Activated CD4-positive, alpha-beta T cell treated with anti-CD3 and anti-CD28 coated beads for 36 hours (primary cell): ENCODE measurements at regions not wholly inside any gene's neighbourhood (a gene's known extent, or its start where the extent isn't known, plus 50 kb on each side); places are given as distances from the start of the nearest gene placed in this dataset.

Experiments used
- ATAC-seq: fragments of 200-7000 bp; cut with Tn5 transposase; one replicate; pipeline ENCODE4 v1.10.0; 2021; ENCODE audit warnings: mild to moderate bottlenecking, moderate library complexity
- CTCF ChIA-PET: fragments of 350-600 bp; sonication (Branson Sonifier 250); formaldehyde crosslinking; loops from one replicate; lab custom pipeline; 2021; ENCODE audit warnings: antibody characterized with exemption; lab: Charles Lee
- POLR2A ChIA-PET: fragments of 350-600 bp; sonication (Branson Sonifier 250); formaldehyde crosslinking; loops from one replicate; lab custom pipeline; 2021; ENCODE audit warnings: antibody characterized with exemption, inconsistent platforms; lab: Charles Lee
- DNase-seq: peaks from one replicate; pipeline ENCODE4 v3.0.0-alpha.2; 2020
- H3K27ac Mint-ChIP-seq: one replicate; pipeline ENCODE4 v1.8.0; 2021; ENCODE audit warnings: mixed read lengths
- H3K27me3 Mint-ChIP-seq: one replicate; pipeline ENCODE4 v1.8.0; 2021; ENCODE audit warnings: mixed read lengths
- H3K36me3 Mint-ChIP-seq: one replicate; pipeline ENCODE4 v1.8.0; 2021; ENCODE audit warnings: low read depth, mixed read lengths
- H3K4me1 Mint-ChIP-seq: one replicate; pipeline ENCODE4 v1.8.0; 2021; ENCODE audit warnings: mixed read lengths
- H3K4me3 Mint-ChIP-seq: one replicate; pipeline ENCODE4 v1.8.0; 2021; ENCODE audit warnings: mild to moderate bottlenecking, moderate library complexity, mixed read lengths
- H3K9me3 Mint-ChIP-seq: one replicate; pipeline ENCODE4 v1.8.0; 2021; ENCODE audit warnings: low read depth, mixed read lengths
- intact Hi-C, 2 experiments: fragments of 100-400 bp; cut with DNase I in 1 of 2; cut with micrococcal nuclease in 1 of 2; formaldehyde crosslinking; loops; one replicate each; pipeline versions ENCODE4 v1.14.2 to v1.15.1; 2022 to 2024; cut with DNase I, micrococcal nuclease

DNA sequence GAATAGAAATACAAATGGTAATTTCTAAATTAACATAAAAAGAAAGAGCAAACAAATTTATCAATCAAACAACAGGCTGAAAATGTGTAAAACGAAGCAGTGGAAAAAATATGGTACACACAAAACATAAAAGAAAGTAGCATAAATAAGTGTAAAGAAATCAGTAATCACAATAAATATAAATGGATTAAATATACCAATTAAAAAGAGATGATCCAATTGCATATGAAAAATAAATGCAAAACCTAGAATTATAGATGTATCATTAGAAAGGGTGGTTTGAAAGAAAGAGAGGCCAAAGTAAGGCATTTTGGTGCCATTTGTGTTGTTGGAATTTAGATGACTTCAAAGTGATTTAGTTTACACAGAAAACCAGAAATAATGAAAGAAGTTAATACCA, 202.2 kb downstream of the PTBP2 start:
- no peak for ATAC-seq
- H3K36me3 Mint-ChIP-seq = no peaks in the 10 kb centered on the region
- H3K9me3 Mint-ChIP-seq = peaks cover 16% of the 10 kb centered on the region
- CTCF ChIA-PET = no interaction called here
- no peaks in the 10 kb centered on the region for H3K4me1 Mint-ChIP-seq
- H3K4me3 Mint-ChIP-seq = no peak overlapping the region
- no peak for DNase-seq
- no peaks in the 10 kb centered on the region for H3K27me3 Mint-ChIP-seq
- POLR2A ChIA-PET = no interaction called here
- intact Hi-C loops = no loop called here
- no peak overlapping the region for H3K27ac Mint-ChIP-seq

DNA sequence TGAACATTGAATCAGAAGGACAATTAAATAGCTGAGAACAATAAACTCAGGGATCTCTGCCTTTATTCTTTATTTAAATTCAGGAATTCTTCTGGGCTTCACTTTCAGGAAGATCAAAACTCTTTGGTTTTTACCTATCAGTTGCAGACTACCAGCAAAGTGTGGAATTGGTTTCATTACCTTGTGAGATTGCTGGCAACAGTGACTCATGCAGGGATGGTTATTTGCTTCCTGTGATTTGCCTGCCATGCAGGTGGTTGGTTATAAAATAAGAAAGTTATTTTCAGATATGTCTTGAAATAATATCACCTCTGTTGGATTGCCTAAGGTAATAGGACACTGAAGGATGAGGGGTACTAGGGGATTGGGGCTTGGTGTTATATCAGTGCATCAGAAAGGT, 204.6 kb downstream of the PTBP2 start:
- Mint-ChIP-seq H3K9me3 (peaks cover 15% of the 10 kb centered on the region), H3K4me1 (no peaks in the 10 kb centered on the region), H3K27ac (no peak overlapping the region), H3K27me3 (no peaks in the 10 kb centered on the region), H3K36me3 (no peaks in the 10 kb centered on the region), H3K4me3 (no peak overlapping the region)
- ChIA-PET POLR2A (no interaction called here), CTCF (no interaction called here)
- no peak for DNase-seq
- intact Hi-C loops = no loop called here
- ATAC-seq = no peak

DNA sequence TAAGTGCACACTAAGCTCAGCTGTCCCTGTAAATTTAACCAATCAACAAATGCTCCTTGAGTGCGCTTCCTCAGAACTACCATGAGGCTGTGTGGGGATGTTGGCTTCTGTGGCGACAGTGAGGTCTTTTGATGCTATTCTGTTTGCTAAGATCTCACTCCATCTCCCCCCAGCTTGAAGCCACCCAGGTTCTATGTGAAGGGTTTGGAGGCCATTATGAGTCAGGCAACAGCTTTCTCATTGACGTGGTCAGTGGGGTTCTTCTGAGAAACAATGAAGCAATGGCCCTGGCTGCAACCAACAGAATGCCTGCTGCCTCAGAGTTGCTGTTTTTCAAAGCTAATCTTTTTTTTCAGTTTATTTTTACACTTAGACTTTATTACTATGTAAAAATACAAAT, 205.5 kb downstream of the PTBP2 start:
- H3K4me3 Mint-ChIP-seq = no peak overlapping the region
- CTCF ChIA-PET = interaction anchor here (0.6 kb wide), 1 partner anchor 113 kb away, joined by 3 read pairs; no protein-coding TSS in a partner anchor
- intact Hi-C loops = no loop called here
- H3K4me1 Mint-ChIP-seq = no peaks in the 10 kb centered on the region
- no peak overlapping the region for H3K27ac Mint-ChIP-seq
- H3K9me3 Mint-ChIP-seq = peaks cover 12% of the 10 kb centered on the region
- H3K27me3 Mint-ChIP-seq = no peaks in the 10 kb centered on the region
- POLR2A ChIA-PET = no interaction called here
- no peaks in the 10 kb centered on the region for H3K36me3 Mint-ChIP-seq
- DNase-seq (peak; percentile 4), ATAC-seq (no peak)

DNA sequence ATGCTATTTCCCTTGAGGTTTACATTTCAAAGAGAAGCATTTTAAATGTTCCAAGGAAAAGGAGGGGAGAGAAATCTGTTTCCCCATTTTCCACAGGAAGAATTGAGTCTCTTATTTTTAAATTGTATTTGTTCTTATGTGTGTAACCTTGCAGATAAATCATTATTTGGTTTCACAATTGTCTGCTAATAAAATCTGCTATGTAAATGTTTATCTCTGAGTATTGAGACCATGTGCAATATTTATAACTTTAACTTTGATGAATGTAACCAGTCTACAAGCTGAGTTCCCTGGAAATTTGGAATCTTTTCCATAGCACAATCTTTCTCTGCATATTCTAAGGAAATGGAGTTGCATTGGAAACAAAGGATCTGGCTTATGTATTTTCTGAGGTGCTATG, 209.6 kb downstream of the PTBP2 start:
- POLR2A ChIA-PET = no interaction called here
- no peak overlapping the region for H3K27ac Mint-ChIP-seq
- ATAC-seq (no peak), DNase-seq (no peak)
- H3K4me1 Mint-ChIP-seq = no peaks in the 10 kb centered on the region
- CTCF ChIA-PET = no interaction called here
- no peaks in the 10 kb centered on the region for H3K9me3 Mint-ChIP-seq
- no peaks in the 10 kb centered on the region for H3K36me3 Mint-ChIP-seq
- no peak overlapping the region for H3K4me3 Mint-ChIP-seq
- H3K27me3 Mint-ChIP-seq = no peaks in the 10 kb centered on the region
- intact Hi-C loops = no loop called here

DNA sequence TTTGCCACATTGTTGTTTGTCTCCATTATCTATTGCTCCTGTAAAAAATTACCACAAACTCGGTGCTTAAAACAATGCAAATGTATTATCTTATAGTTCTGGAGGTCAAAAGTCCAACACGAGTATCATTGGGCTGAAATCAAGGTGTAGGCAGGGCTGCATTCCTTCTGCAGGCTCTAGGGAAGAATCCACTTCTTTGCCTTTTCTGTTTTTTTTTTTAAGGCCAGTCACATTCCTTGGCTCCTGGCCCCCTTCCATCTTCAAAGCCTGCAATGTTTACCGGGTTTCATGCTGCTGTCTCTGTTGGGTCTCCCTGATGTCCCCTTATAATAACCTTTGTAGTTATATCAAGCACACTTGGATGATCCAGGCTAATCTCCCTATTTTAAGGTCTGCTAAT, 212.7 kb downstream of the PTBP2 start:
- Mint-ChIP-seq H3K4me1 (no peaks in the 10 kb centered on the region), H3K27me3 (no peaks in the 10 kb centered on the region), H3K4me3 (no peak overlapping the region), H3K9me3 (no peaks in the 10 kb centered on the region), H3K27ac (no peak overlapping the region), H3K36me3 (no peaks in the 10 kb centered on the region)
- POLR2A ChIA-PET = no interaction called here
- DNase-seq = no peak
- intact Hi-C loops = no loop called here
- CTCF ChIA-PET = no interaction called here
- ATAC-seq = no peak

DNA sequence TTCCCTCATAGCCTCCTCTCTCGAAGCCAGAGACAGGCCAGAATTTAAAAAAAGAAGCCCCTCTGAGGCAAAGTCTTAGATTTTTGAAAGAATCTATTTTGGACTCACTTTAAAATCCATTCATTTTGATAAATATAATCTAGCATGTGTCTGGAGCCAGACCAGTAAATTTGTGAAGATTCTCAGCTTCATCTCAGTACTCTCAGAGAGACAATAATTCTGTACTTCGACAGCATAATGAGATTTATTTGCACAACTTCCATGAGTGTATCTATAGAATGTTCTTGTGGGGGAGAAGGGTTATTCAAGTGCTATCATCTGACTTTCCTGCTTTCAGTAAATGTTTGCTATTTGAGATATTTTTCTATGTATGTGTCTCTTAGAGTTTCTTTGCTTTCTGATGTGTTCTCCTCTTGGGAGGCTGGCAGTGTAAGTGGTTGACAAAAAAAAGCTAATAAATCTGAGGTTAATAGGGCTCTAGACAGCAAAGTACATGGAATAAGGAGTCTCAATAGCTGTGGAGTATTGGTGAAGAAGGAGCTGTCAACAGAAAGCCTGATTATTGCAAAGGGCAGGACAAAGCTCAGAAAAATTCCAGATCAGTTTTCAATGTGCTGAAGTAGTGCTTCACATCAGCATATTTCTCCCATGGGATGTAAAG, 223.0 kb downstream of the PTBP2 start:
- ChIA-PET POLR2A (no interaction called here), CTCF (interaction anchor here (1.1 kb wide), 1 partner anchor 33 kb away, joined by 4 read pairs; no protein-coding TSS in a partner anchor)
- Mint-ChIP-seq H3K36me3 (no peaks in the 10 kb centered on the region), H3K27ac (no peak overlapping the region), H3K9me3 (no peaks in the 10 kb centered on the region), H3K4me1 (no peaks in the 10 kb centered on the region), H3K4me3 (no peak overlapping the region), H3K27me3 (peaks cover 9% of the 10 kb centered on the region)
- no peak for DNase-seq
- ATAC-seq = no peak
- intact Hi-C loops = no loop called here

DNA sequence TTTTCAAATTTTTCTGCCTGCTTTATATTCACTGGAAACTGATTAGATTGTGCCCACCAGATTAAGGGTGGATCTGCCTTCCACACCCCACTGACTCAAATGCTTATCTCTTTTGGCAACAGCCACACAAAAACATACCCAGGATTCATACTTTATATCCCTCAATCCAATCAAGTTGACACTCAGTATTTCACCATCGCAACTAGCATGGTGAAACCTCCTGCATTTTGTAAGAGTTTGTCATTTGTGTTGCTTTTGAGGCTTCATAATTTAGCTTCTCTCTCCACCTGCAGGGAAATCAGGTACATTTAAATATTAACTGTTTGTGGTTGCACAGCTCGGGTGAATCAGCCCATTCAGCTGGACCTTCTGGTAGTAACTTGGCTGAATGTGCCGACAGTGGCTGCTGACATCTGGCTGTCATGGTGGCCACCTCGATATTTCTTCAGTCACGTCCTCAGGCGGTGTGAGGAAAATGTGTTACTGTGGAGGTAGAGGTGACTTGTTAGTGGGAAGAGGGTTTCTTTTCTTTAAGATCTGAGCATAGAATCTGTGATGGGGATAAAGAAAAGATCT, 224.0 kb downstream of the PTBP2 start:
- no peaks in the 10 kb centered on the region for H3K9me3 Mint-ChIP-seq
- ChIA-PET POLR2A (no interaction called here), CTCF (interaction anchor here (0.7 to 1.2 kb wide), 3 partner anchors 23 to 613 kb away, joined by 3 to 4 read pairs (median 3); no protein-coding TSS in a partner anchor)
- H3K36me3 Mint-ChIP-seq = no peaks in the 10 kb centered on the region
- no peaks in the 10 kb centered on the region for H3K4me1 Mint-ChIP-seq
- H3K4me3 Mint-ChIP-seq = no peak overlapping the region
- no peak for ATAC-seq
- peaks cover 9% of the 10 kb centered on the region for H3K27me3 Mint-ChIP-seq
- no peak for DNase-seq
- intact Hi-C loops = no loop called here
- no peak overlapping the region for H3K27ac Mint-ChIP-seq

DNA sequence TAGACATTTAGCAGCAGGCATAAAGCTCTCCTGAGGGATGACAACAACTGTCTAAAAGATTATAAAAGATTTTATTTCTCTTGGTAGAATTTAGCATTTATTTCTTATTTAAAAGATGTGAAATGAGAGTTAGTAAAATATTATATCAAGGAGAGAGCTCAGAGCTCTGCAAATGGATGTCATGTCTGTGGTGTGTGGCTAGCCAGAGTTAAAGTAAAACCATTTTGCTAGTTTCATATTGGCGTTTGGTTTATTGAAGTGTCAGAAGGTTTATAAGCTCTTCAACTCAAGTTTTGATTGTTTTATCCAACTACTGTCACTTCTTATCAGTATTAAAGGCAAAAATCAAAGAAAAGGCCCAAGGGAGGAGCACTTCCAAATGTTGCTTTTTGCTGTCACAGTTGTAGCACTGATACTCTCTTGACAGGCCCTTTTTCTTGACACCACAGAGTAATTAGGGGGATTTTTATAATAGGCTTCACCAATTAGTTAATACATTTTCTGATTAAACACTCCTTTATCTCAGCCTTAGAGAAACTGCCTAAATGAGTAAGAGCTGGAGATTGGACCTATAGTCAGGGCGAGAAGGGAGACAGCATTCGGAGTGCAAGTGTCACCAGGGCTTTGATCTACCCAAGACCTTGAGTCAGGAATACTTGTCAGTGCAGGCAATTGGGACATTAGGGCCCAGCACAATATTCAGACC, 233.9 kb downstream of the PTBP2 start:
- Mint-ChIP-seq H3K9me3 (no peaks in the 10 kb centered on the region), H3K36me3 (no peaks in the 10 kb centered on the region), H3K27me3 (peaks cover 4% of the 10 kb centered on the region), H3K4me3 (no peak overlapping the region), H3K27ac (no peak overlapping the region), H3K4me1 (no peaks in the 10 kb centered on the region)
- CTCF ChIA-PET = no interaction called here
- DNase-seq (no peak), ATAC-seq (no peak)
- intact Hi-C loops = no loop called here
- POLR2A ChIA-PET = no interaction called here

DNA sequence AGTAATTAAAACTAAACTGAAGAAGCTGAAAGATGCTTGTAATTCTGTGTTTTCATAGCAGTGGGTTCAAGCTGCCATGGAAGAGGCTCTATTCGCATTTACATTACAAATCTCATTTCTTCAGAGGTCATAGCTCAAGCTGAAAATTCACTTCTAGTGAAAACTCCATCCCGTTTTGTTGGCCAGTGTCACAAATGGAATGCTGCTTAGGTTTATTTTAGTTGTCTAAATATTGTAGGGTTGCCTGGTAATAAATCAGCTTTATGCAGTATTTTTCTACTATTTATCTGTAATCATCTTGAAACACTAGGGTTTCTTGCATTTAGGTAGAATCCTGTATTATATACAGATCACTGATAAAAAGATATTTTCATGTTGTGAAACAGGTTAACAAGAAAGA, 240.6 kb downstream of the PTBP2 start:
- intact Hi-C loops = loop anchor here in 1 of 2 experiments (10.0 kb wide), 1 partner anchor 57 kb away; no protein-coding TSS in a partner anchor
- Mint-ChIP-seq H3K27ac (no peak overlapping the region), H3K4me1 (no peaks in the 10 kb centered on the region), H3K27me3 (peaks cover 11% of the 10 kb centered on the region), H3K9me3 (no peaks in the 10 kb centered on the region), H3K36me3 (no peaks in the 10 kb centered on the region), H3K4me3 (no peak overlapping the region)
- POLR2A ChIA-PET = no interaction called here
- DNase-seq (no peak), ATAC-seq (no peak)
- CTCF ChIA-PET = no interaction called here

DNA sequence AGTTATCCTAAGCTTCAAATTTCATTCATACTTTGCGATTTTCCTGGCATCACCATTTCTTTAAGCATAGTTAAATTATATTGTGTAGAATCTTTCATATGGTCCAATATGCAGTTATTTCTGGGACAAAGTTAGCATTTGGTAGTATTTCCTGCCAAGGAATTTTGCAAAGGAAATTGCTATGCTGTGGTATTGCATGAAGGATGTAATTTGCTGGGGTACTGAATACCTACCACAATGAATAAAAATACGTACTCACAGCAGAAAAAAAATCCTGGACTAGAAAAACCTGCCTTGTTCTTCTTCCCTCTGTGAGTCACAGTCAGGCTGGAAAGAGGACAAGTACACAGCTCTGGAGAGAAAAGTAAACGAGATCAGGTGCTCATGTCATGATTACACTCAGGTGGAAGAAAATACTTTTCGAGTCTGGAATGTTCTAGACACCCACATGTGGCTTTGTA, 241.2 kb downstream of the PTBP2 start:
- POLR2A ChIA-PET = no interaction called here
- DNase-seq (no peak), ATAC-seq (no peak)
- no peaks in the 10 kb centered on the region for H3K9me3 Mint-ChIP-seq
- H3K27me3 Mint-ChIP-seq = peaks cover 13% of the 10 kb centered on the region
- CTCF ChIA-PET = no interaction called here
- H3K27ac Mint-ChIP-seq = no peak overlapping the region
- no peak overlapping the region for H3K4me3 Mint-ChIP-seq
- no peaks in the 10 kb centered on the region for H3K4me1 Mint-ChIP-seq
- H3K36me3 Mint-ChIP-seq = no peaks in the 10 kb centered on the region
- intact Hi-C loops = loop anchor here in 1 of 2 experiments (10.0 kb wide), 1 partner anchor 58 kb away; no protein-coding TSS in a partner anchor

DNA sequence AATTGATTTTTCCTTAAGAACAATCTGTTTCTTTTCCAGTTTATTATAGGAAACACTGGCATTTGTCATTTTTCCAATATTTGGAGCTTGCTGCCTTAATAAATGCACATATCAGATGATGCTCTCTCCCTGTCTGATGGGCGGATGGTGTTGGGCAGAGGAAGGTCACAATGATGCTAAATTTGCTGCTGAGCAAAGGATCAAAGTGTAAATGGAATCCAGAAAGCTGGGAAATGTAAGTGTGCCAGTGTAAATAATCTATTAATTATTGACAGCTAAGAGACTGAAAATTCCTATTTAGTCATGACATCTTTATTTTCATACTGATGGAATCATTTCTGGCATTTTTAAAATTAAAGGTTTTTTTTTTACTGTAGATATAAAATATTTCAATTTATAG, 243.2 kb downstream of the PTBP2 start:
- Mint-ChIP-seq H3K4me3 (no peak overlapping the region), H3K36me3 (no peaks in the 10 kb centered on the region), H3K4me1 (no peaks in the 10 kb centered on the region), H3K27ac (no peak overlapping the region), H3K27me3 (peaks cover 19% of the 10 kb centered on the region), H3K9me3 (no peaks in the 10 kb centered on the region)
- intact Hi-C loops = loop anchor here in 1 of 2 experiments (10.0 kb wide), 1 partner anchor 60 kb away; no protein-coding TSS in a partner anchor
- ChIA-PET POLR2A (no interaction called here), CTCF (interaction anchor here (0.8 to 2.5 kb wide), 4 partner anchors 42 to 1087 kb away, joined by 3 to 11 read pairs (median 4); no protein-coding TSS in a partner anchor)
- DNase-seq (no peak), ATAC-seq (no peak)
